PC-9 (cell line): ENCODE measurements at regions not wholly inside any gene's neighbourhood (a gene's known extent, or its start where the extent isn't known, plus 50 kb on each side); places are given as distances from the start of the nearest gene placed in this dataset.

Experiments
- BruUV-seq: library from RNA; stranded (reverse); fragments of 400-500 nt; replicated peaks from 2 replicates; lab custom pipeline; 2021; lab: Mats Ljungman, UMichigan
- CTCF ChIA-PET: fragments of 300-600 bp; sonication (Branson Sonifier 250); formaldehyde crosslinking; loops from one replicate; lab custom pipeline; 2022; ENCODE audit warnings: antibody characterized with exemption; lab: Charles Lee
- POLR2A ChIA-PET: fragments of 300-600 bp; sonication (Branson Sonifier 250); formaldehyde crosslinking; loops from one replicate; lab custom pipeline; 2022; ENCODE audit warnings: antibody characterized with exemption; ENCODE audit not compliant: unreplicated experiment; lab: Charles Lee
- DNase-seq, 2 experiments: peaks; one replicate each; pipeline versions ENCODE4 v3.0.0 to v3.0.0-alpha.2; 2015 to 2022; ENCODE audit warnings: mixed read lengths in 1 of 2
- H2AFZ ChIP-seq: fragments of 200-600 bp; sonication (generic); 2 replicates; pipeline ENCODE4 v1.8.1; 2017; ENCODE audit warnings: antibody characterized with exemption
- H3F3A ChIP-seq: fragments of 200-600 bp; sonication (generic); 2 replicates; pipeline ENCODE4 v1.8.1; 2017; ENCODE audit warnings: antibody characterized with exemption, mild to moderate bottlenecking, low read depth; ENCODE audit not compliant: insufficient read depth
- H3K27ac ChIP-seq: fragments of 200-600 bp; sonication (generic); 2 replicates; pipeline ENCODE4 v1.6.1; 2016; ENCODE audit warnings: mixed run types
- H3K27me3 ChIP-seq: fragments of 200-600 bp; sonication (generic); 2 replicates; pipeline ENCODE4 v1.6.1; 2016; ENCODE audit warnings: low read depth, mixed run types; ENCODE audit not compliant: insufficient read depth
- H3K36me3 ChIP-seq: fragments of 200-600 bp; sonication (generic); 2 replicates; pipeline ENCODE4 v1.6.1; 2016; ENCODE audit warnings: low read depth, mixed run types
- H3K4me1 ChIP-seq: fragments of 200-600 bp; sonication (generic); replicated peaks from 2 replicates; pipeline ENCODE4 v1.6.1; 2016; ENCODE audit warnings: mixed run types; ENCODE audit not compliant: insufficient read depth
- H3K4me2 ChIP-seq: fragments of 200-600 bp; sonication (generic); 2 replicates; pipeline ENCODE4 v1.6.1; 2017; ENCODE audit warnings: mixed run types
- H3K4me3 ChIP-seq: fragments of 200-600 bp; sonication (generic); 2 replicates; pipeline ENCODE4 v1.6.1; 2016; ENCODE audit warnings: mixed run types
- H3K79me2 ChIP-seq: fragments of 200-600 bp; sonication (generic); 2 replicates; pipeline ENCODE4 v1.6.1; 2017; ENCODE audit warnings: low read depth, mixed run types
- H3K9me2 ChIP-seq: fragments of 200-600 bp; sonication (generic); 2 replicates; pipeline ENCODE4 v1.8.1; 2017; ENCODE audit warnings: mild to moderate bottlenecking; ENCODE audit not compliant: insufficient read depth
- H3K9me3 ChIP-seq: fragments of 200-600 bp; sonication (generic); 2 replicates; pipeline ENCODE4 v1.8.1; 2016; ENCODE audit warnings: low read depth; ENCODE audit not compliant: insufficient read depth
- H4K20me1 ChIP-seq: fragments of 200-600 bp; sonication (generic); 2 replicates; pipeline ENCODE4 v1.8.1; 2017; ENCODE audit not compliant: insufficient read depth
- EZH2 ChIP-seq: fragments of 200-600 bp; sonication (generic); IDR thresholded peaks from 2 replicates; pipeline ENCODE4 v1.8.0; 2017; ENCODE audit warnings: antibody characterized with exemption, low read depth
- intact Hi-C: fragments of 100-400 bp; cut with micrococcal nuclease; formaldehyde crosslinking; loops from one replicate; pipeline ENCODE4 v1.10.0; 2022; ENCODE audit not compliant: unreplicated experiment
- TF ChIP-seq, protein P1 (sequence below): fragments of 200-600 bp; sonication (generic); conservative IDR thresholded peaks from 2 replicates; pipeline ENCODE4 v1.6.1; 2017; ENCODE audit warnings: mixed run types, antibody characterized with exemption, mild to moderate bottlenecking, moderate library complexity

DNA sequence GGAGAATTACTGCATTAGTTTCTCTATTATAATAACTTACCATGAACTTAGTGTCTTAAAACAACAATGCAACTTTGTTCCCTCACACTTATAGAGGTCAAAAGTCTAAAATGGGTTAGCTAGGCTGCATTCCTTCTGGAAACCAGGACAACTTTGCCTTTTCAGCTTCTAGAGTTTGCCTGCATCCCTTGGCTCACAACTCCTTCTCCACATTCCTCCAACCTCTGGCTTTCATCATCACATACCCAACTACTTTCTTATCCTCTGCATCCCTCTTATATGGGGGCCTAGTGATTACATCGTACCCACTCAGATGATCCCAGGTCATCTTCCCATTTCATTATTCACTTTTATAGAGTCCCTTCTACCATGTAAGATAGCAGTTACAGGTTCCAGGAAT lies 251.1 kb downstream of the C12orf50 start:
- CTCF ChIA-PET, result no interaction called here
- H3K4me3 ChIP-seq, result no peak overlapping the region

DNA sequence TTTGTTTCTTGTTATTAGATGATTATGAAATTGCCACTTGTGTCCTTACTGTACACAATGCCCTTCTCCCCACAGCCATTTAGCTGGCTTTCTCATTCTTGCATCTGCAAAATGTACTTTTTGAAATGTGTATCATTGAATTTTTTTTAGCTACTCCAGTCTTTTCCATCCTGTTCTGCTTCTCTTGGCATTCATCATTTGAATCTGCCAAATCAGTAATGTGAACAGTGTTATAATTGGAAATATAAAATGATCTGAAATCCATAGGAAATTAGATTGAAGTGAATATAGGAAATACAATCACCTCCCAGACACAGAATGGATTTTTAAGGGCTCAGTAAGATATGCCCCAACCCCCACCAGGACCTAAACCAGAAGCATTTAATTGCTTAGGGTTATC lies 253.4 kb downstream of the C12orf50 start:
- H3K36me3 ChIP-seq, result no peaks in the 10 kb centered on the region
- no peak for DNase-seq
- intact Hi-C loops, result no loop called here
- POLR2A ChIA-PET, result no interaction called here
- no peak overlapping the region for H2AFZ ChIP-seq
- H3K4me3 ChIP-seq, result no peak overlapping the region
- TF ChIP-seq, protein P1, sequence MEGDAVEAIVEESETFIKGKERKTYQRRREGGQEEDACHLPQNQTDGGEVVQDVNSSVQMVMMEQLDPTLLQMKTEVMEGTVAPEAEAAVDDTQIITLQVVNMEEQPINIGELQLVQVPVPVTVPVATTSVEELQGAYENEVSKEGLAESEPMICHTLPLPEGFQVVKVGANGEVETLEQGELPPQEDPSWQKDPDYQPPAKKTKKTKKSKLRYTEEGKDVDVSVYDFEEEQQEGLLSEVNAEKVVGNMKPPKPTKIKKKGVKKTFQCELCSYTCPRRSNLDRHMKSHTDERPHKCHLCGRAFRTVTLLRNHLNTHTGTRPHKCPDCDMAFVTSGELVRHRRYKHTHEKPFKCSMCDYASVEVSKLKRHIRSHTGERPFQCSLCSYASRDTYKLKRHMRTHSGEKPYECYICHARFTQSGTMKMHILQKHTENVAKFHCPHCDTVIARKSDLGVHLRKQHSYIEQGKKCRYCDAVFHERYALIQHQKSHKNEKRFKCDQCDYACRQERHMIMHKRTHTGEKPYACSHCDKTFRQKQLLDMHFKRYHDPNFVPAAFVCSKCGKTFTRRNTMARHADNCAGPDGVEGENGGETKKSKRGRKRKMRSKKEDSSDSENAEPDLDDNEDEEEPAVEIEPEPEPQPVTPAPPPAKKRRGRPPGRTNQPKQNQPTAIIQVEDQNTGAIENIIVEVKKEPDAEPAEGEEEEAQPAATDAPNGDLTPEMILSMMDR, result no peak
- no peaks in the 10 kb centered on the region for H3K27me3 ChIP-seq
- no peak overlapping the region for H3K27ac ChIP-seq
- no peak overlapping the region for H3K4me2 ChIP-seq
- no TSS peak for BruUV-seq
- no peaks in the 10 kb centered on the region for H4K20me1 ChIP-seq
- CTCF ChIA-PET, result no interaction called here
- no peaks in the 10 kb centered on the region for H3F3A ChIP-seq
- H3K79me2 ChIP-seq, result no peaks in the 10 kb centered on the region
- no peaks in the 10 kb centered on the region for H3K9me3 ChIP-seq
- no peaks in the 10 kb centered on the region for H3K9me2 ChIP-seq
- H3K4me1 ChIP-seq, result no peaks in the 10 kb centered on the region

More for the DNA sequence above, 251.1 kb downstream of the C12orf50 start:
- H3K9me2 ChIP-seq, result no peaks in the 10 kb centered on the region
- no peak overlapping the region for H2AFZ ChIP-seq
- H3F3A ChIP-seq, result no peaks in the 10 kb centered on the region
- no peak overlapping the region for H3K27ac ChIP-seq
- no peaks in the 10 kb centered on the region for H3K36me3 ChIP-seq
- H3K4me2 ChIP-seq, result no peak overlapping the region
- H3K27me3 ChIP-seq, result no peaks in the 10 kb centered on the region
- H3K4me1 ChIP-seq, result no peaks in the 10 kb centered on the region
- POLR2A ChIA-PET, result no interaction called here
- no peaks in the 10 kb centered on the region for H4K20me1 ChIP-seq
- no peaks in the 10 kb centered on the region for H3K9me3 ChIP-seq
- DNase-seq, result no peak
- no peaks in the 10 kb centered on the region for H3K79me2 ChIP-seq
- BruUV-seq, result no TSS peak
- intact Hi-C loops, result no loop called here
- TF ChIP-seq EZH2, result no peak
- TF ChIP-seq, protein P1, result no peak

DNA sequence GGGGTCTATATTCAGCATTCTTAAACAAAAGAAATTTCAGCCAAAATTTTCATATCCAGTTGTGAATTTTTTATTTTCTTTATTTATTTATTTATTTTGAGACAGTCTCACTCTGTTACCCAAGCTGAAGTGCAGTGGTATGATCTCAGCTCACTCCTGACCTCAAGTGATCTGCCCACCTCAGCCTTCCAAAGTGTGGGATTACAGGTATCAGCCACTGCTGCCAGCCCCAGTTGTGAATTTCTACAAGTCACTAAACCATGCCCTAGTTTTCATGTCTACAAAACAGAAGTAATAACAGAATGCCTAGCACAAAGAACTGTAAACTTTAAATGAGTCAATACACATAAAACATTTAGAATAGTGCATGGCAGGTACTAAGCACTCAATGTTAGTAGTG lies 254.2 kb downstream of the C12orf50 start:
- Histone ChIP-seq H3K4me2 (no peak overlapping the region), H2AFZ (no peak overlapping the region), H3F3A (no peaks in the 10 kb centered on the region), H3K27me3 (no peaks in the 10 kb centered on the region), H3K4me1 (no peaks in the 10 kb centered on the region), H3K36me3 (no peaks in the 10 kb centered on the region), H3K9me2 (no peaks in the 10 kb centered on the region), H3K27ac (no peak overlapping the region), H3K9me3 (no peaks in the 10 kb centered on the region), H3K4me3 (no peak overlapping the region), H4K20me1 (no peaks in the 10 kb centered on the region), H3K79me2 (no peaks in the 10 kb centered on the region)
- POLR2A ChIA-PET, result no interaction called here
- intact Hi-C loops, result no loop called here
- no TSS peak for BruUV-seq
- TF ChIP-seq, protein P1, result no peak
- no peak for TF ChIP-seq EZH2
- no peak for DNase-seq
- CTCF ChIA-PET, result no interaction called here
